Left colon (tissue), 2 donors: ENCODE measurements at regions not wholly inside any gene's neighbourhood (a gene's known extent, or its start where the extent isn't known, plus 50 kb on each side); places are given as distances from the start of the nearest gene placed in this dataset.
"Not testable (repeated sequence)": the region's sequence is repeated elsewhere in the genome, so short reads cannot be mapped to it uniquely, and the experiment has no call there.

Experiments
- ATAC-seq: fragments of 200-7000 bp; cut with Tn5 transposase; one replicate; pipeline ENCODE4 v1.9.1; 2020; ENCODE audit warnings: mild to moderate bottlenecking, moderate library complexity
- DNase-seq, 2 donors: peaks; one replicate each; pipeline ENCODE4 v3.0.0-alpha.2; 2020
- intact Hi-C, 2 donors: fragments of 100-400 bp; cut with DNase I in 1 of 2; cut with micrococcal nuclease in 1 of 2; formaldehyde crosslinking; loops; one replicate each; pipeline versions ENCODE4 v1.11.2 to v1.14.0; 2022; cut with DNase I, micrococcal nuclease
- donor health status: DM: no; HTN: no; CAD: no.
- donor health status: DM: yes; HTN: yes; CAD: no.

GRCh38 chr5:124173386-124173785 is 573.1 kb downstream of the ZNF608 start:
- DNase-seq (no peak), ATAC-seq (no peak)
- intact Hi-C loops, result no loop called here

DNA sequence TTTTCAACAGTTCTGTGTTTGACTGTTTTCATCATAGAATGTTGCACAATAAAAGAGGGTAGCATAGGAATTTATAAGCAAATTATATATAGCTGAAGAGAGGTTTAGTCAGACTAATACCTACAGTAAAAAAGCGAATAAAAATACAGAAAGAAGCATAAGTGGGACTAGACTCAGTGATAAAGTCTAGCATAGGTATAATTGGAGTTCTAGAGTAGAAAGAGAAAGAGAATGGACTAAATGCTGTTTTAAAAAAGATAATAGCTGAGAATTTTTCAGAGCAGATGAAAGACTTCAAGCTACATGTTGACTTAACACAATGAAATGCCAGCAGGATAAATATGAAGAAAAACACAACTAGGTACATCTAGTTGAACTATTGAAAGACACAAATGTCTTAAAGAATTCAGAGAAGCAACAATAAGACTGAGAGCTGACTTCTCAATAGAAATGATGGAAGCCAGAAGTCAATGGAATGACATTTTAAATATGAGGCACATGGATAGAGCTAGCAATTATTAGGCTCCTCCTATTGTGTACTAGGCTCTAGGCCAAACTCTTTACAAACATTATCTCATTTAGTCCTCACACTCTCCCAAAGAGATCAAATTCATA is 573.9 kb downstream of the ZNF608 start:
- no peak for DNase-seq
- intact Hi-C loops, result no loop called here

GRCh38 chr5:124168093-124168492 is 578.3 kb downstream of the ZNF608 start:
- intact Hi-C loops, DNase-seq, ATAC-seq: not testable (repeated sequence)

More for the DNA sequence above, 573.9 kb downstream of the ZNF608 start:
- no peak for ATAC-seq

GRCh38 chr5:124162767-124163532 is 583.5 kb downstream of the ZNF608 start:
- DNase-seq (peak; percentile 37 to 54), ATAC-seq (peak; percentile 98)

DNA sequence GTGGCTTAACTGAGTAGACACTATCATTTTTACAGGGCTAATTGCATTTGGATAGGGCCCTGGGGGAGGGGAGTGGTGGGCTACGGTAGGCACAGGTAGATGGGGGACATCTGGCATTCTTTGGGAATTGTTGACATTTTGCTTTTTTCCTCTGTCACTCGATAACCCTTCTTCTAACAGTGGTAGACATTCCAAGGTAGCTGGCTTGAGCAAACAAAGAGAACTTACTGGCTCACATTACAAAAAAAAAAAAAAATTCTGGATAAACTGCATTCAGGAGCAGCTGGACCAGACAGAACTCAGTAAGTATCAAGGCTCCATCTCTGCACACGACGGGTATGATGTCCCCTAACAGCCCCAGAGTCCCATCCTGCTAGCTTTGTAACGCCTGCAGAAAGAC is 585.2 kb downstream of the ZNF608 start:
- intact Hi-C loops, result no loop called here
- ATAC-seq (no peak), DNase-seq (no peak)

More at GRCh38 chr5:124162767-124163532, 583.5 kb downstream of the ZNF608 start:
- intact Hi-C loops, result no loop called here

- DNase-seq, result no peak
- intact Hi-C loops, result no loop called here
- ATAC-seq, result no peak
Observed at GRCh38 chr5:124160265-124160664, 586.2 kb downstream of the ZNF608 start.

DNA sequence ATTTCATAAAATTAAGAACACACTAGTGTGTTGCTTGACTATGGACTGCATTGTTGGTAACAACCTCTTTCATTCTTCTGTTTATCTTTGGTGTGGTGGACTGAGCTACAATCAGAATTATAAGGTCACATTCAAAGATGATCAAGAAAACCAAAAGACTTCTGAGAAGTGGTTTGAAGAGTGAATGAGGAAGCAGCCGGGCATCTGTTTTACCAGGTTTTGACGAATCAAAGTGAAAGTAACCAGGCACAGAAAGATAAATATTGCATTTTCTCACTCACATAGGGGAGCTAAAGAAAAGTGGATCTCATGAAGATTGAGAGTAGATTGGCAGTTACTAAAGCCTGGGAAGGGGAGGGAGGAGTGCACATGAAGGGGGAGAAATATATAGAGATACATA is 589.1 kb downstream of the ZNF608 start:
- DNase-seq, result no peak
- peak; percentile 69 for ATAC-seq
- intact Hi-C loops, result no loop called here

- ATAC-seq (peak; percentile 36), DNase-seq (no peak)
- intact Hi-C loops, result no loop called here
Observed at GRCh38 chr5:124156415-124156996, 589.9 kb downstream of the ZNF608 start.

GRCh38 chr5:124154714-124155113 is 591.7 kb downstream of the ZNF608 start:
- ATAC-seq, result no peak
- DNase-seq, result no peak
- intact Hi-C loops, result no loop called here

- intact Hi-C loops, result no loop called here
- no peak for ATAC-seq
- no peak for DNase-seq
Observed at GRCh38 chr5:124153588-124153987, 592.9 kb downstream of the ZNF608 start.

GRCh38 chr5:124148574-124148973 is 597.9 kb downstream of the ZNF608 start:
- no peak for ATAC-seq

DNA sequence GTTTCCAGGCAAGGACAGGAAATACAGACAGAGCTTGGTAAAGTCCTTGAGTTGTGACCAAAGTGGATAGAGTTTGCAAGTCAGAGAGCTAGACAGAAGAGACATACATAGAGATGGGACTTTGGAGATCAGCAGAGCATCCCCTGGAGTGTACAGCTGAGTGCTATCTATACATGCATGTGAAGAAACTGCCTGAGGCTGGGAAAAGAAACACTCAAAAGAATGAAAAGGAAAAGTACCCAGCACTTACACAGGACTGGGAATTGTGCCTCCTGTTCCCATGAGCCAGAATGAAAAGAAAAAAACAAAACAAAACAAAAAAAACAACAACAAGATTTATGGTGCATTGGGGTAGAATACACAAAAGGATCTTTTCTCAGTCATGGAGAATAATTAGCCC is 606.4 kb downstream of the ZNF608 start:
- no peak for DNase-seq
- intact Hi-C loops, result no loop called here
- no peak for ATAC-seq

More at GRCh38 chr5:124148574-124148973, 597.9 kb downstream of the ZNF608 start:
- no peak for DNase-seq
- intact Hi-C loops, result no loop called here

- intact Hi-C loops, result no loop called here
- DNase-seq (no peak), ATAC-seq (no peak)
Observed at GRCh38 chr5:124139477-124139876, 607.0 kb downstream of the ZNF608 start.

GRCh38 chr5:124136609-124137008 is 609.8 kb downstream of the ZNF608 start:
- intact Hi-C loops, result no loop called here
- ATAC-seq, result no peak
- DNase-seq, result no peak

DNA sequence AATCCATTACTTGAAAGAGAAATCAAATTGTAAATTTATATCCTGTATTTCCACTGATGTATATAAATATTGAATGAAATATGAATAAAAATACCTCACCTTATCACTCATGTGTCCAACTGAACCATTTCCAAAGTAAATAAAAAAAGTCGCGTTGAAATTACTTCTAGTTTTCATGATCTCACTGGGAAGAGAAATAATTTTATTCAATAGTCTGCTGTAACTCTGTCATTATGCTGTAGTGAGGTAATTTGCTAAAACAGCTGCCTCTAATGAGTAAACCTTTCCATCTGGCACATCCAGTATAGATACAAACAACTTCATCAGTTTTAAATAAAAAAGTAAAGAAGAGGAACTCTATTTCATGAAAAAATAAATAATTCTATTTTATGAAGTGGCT is 611.5 kb downstream of the ZNF608 start:
- intact Hi-C loops, result no loop called here
- ATAC-seq (no peak), DNase-seq (no peak)

DNA sequence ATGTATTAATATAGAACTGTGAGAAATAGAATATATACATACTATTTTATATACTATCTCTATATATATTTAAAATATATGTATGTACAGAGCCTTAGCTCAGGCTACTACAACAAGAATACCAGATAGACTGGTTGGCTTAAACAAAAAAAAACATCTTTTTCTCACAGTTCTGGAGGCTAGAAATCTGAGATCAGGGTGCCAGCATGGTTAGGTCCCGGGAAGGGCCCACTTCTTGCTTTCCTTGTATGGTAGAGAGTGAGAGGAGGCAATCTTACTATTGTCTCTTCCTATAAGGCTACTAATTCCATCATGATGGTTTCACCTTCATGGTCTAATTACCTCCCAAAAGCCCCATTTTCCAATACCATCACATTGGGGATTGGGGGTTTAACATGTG is 613.0 kb downstream of the ZNF608 start:
- no peak for ATAC-seq
- no peak for DNase-seq
- intact Hi-C loops, result no loop called here

DNA sequence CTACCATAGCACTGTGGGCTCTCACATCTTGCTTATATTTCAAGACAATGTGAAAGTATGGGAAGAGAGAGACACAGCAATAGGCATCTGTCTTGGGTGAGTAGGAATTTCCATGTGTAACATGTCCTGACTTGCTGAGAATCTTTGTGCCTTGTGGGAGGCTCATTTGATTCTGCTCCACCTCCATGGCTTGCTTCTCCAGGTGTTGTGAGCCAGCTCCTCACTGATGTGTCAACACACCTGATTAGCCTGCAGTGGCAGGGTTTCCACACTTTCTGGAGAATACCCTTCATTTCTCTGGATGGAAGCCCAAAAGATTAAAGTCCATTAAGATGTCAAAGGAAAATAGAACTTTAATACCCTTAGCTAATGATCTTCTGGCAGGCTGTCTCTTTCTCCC is 613.6 kb downstream of the ZNF608 start:
- DNase-seq, result no peak
- ATAC-seq, result no peak
- intact Hi-C loops, result no loop called here

DNA sequence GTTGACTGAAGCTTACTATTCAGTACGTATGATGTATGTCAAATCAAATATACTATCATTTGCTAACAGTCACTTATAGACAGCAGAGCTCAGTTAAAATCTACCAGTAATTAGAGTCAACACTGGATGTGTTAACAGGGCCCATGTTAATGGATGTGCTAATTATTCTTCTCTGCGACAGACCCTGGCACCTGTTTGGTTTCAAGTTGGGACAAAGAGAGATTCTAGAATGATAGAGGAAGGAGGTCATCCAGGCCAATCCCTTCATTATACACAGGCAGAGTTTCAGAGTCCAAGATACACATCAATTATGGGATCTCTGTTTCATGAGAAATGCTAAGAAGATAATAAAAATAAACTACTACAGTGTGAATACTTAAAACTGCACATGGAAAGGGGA is 615.0 kb downstream of the ZNF608 start:
- intact Hi-C loops, result no loop called here
- no peak for ATAC-seq
- no peak for DNase-seq

- DNase-seq (no peak), ATAC-seq (no peak)
- intact Hi-C loops, result no loop called here
Observed at GRCh38 chr5:124130816-124131215, 615.6 kb downstream of the ZNF608 start.

GRCh38 chr5:124128867-124129266 is 616.9 kb downstream of the CSNK1G3 start:
- intact Hi-C loops, result no loop called here
- no peak for ATAC-seq
- DNase-seq, result no peak
